ENCODE measurements at regions not wholly inside any gene's neighbourhood (a gene's known extent, or its start where the extent isn't known, plus 50 kb on each side); places are given as distances from the start of the nearest gene placed in this dataset.

GRCh38 chr1:112783059-112783458, 67.9 kb upstream of the PPM1J start:
- Histone ChIP-seq H3K4me1 (ENCODE audit: control insufficient read depth, insufficient read depth, low read length, unreplicated experiment) (no peaks in the 10 kb centered on the region), H3K27me3 (ENCODE audit: insufficient read depth, low read length) (no peaks in the 10 kb centered on the region)

GRCh38 chr1:112779665-112780526, 64.8 kb upstream of the PPM1J start:
- no peaks in the 10 kb centered on the region for H3K4me1 ChIP-seq (ENCODE audit: control insufficient read depth, insufficient read depth, low read length, unreplicated experiment)
- no peaks in the 10 kb centered on the region for H3K36me3 ChIP-seq (ENCODE audit: insufficient read depth, low read length)
- H3K4me3 ChIP-seq (ENCODE audit: low read depth, low read length) = no peak overlapping the region
- no peak overlapping the region for H2AFZ ChIP-seq (ENCODE audit: low read length, unreplicated experiment)
- no peak overlapping the region for H3K27ac ChIP-seq (ENCODE audit: low read depth, low read length)
- no peaks in the 10 kb centered on the region for H3K27me3 ChIP-seq (ENCODE audit: insufficient read depth, low read length)
- no peaks in the 10 kb centered on the region for H3K79me2 ChIP-seq (ENCODE audit: control insufficient read depth, insufficient read depth, low read length, unreplicated experiment)

More at GRCh38 chr1:112783059-112783458, 67.9 kb upstream of the PPM1J start:
- Histone ChIP-seq H2AFZ (ENCODE audit: low read length, unreplicated experiment) (no peak overlapping the region), H3K4me3 (ENCODE audit: low read depth, low read length) (no peak overlapping the region), H3K27ac (ENCODE audit: low read depth, low read length) (no peak overlapping the region), H3K79me2 (ENCODE audit: control insufficient read depth, insufficient read depth, low read length, unreplicated experiment) (no peaks in the 10 kb centered on the region), H3K36me3 (ENCODE audit: insufficient read depth, low read length) (no peaks in the 10 kb centered on the region)

- Histone ChIP-seq H3K36me3 (ENCODE audit: insufficient read depth, low read length) (no peaks in the 10 kb centered on the region), H3K79me2 (ENCODE audit: control insufficient read depth, insufficient read depth, low read length, unreplicated experiment) (no peaks in the 10 kb centered on the region), H2AFZ (ENCODE audit: low read length, unreplicated experiment) (no peak overlapping the region), H3K4me1 (ENCODE audit: control insufficient read depth, insufficient read depth, low read length, unreplicated experiment) (no peaks in the 10 kb centered on the region), H3K27me3 (ENCODE audit: insufficient read depth, low read length) (no peaks in the 10 kb centered on the region), H3K27ac (ENCODE audit: low read depth, low read length) (no peak overlapping the region), H3K4me3 (ENCODE audit: low read depth, low read length) (no peak overlapping the region)
These were observed 63.0 kb upstream of the PPM1J start for GRCh38 chr1:112778137-112778536.

GRCh38 chr1:112776688-112777087, 61.6 kb upstream of the PPM1J start:
- no peaks in the 10 kb centered on the region for H3K36me3 ChIP-seq (ENCODE audit: insufficient read depth, low read length)
- H3K4me1 ChIP-seq (ENCODE audit: control insufficient read depth, insufficient read depth, low read length, unreplicated experiment) = no peaks in the 10 kb centered on the region
- H3K27ac ChIP-seq (ENCODE audit: low read depth, low read length) = no peak overlapping the region
- no peak overlapping the region for H2AFZ ChIP-seq (ENCODE audit: low read length, unreplicated experiment)
- no peaks in the 10 kb centered on the region for H3K79me2 ChIP-seq (ENCODE audit: control insufficient read depth, insufficient read depth, low read length, unreplicated experiment)
- no peaks in the 10 kb centered on the region for H3K27me3 ChIP-seq (ENCODE audit: insufficient read depth, low read length)
- H3K4me3 ChIP-seq (ENCODE audit: low read depth, low read length) = no peak overlapping the region

GRCh38 chr1:112772781-112773180, 57.6 kb upstream of the PPM1J start:
- Histone ChIP-seq H3K27me3 (ENCODE audit: insufficient read depth, low read length) (no peaks in the 10 kb centered on the region), H3K4me1 (ENCODE audit: control insufficient read depth, insufficient read depth, low read length, unreplicated experiment) (no peaks in the 10 kb centered on the region), H3K36me3 (ENCODE audit: insufficient read depth, low read length) (no peaks in the 10 kb centered on the region), H3K4me3 (ENCODE audit: low read depth, low read length) (no peak overlapping the region), H2AFZ (ENCODE audit: low read length, unreplicated experiment) (no peak overlapping the region), H3K27ac (ENCODE audit: low read depth, low read length) (no peak overlapping the region), H3K79me2 (ENCODE audit: control insufficient read depth, insufficient read depth, low read length, unreplicated experiment) (no peaks in the 10 kb centered on the region)

GRCh38 chr1:112770724-112771123, 55.6 kb upstream of the PPM1J start:
- H3K36me3 ChIP-seq (ENCODE audit: insufficient read depth, low read length) = no peaks in the 10 kb centered on the region
- no peak overlapping the region for H3K27ac ChIP-seq (ENCODE audit: low read depth, low read length)
- no peaks in the 10 kb centered on the region for H3K27me3 ChIP-seq (ENCODE audit: insufficient read depth, low read length)
- H3K4me1 ChIP-seq (ENCODE audit: control insufficient read depth, insufficient read depth, low read length, unreplicated experiment) = no peaks in the 10 kb centered on the region
- no peak overlapping the region for H3K4me3 ChIP-seq (ENCODE audit: low read depth, low read length)
- H2AFZ ChIP-seq (ENCODE audit: low read length, unreplicated experiment) = no peak overlapping the region
- H3K79me2 ChIP-seq (ENCODE audit: control insufficient read depth, insufficient read depth, low read length, unreplicated experiment) = no peaks in the 10 kb centered on the region

- H3K4me1 ChIP-seq (ENCODE audit: control insufficient read depth, insufficient read depth, low read length, unreplicated experiment) = no peaks in the 10 kb centered on the region
- no peak overlapping the region for H3K27ac ChIP-seq (ENCODE audit: low read depth, low read length)
- H3K4me3 ChIP-seq (ENCODE audit: low read depth, low read length) = no peak overlapping the region
- no peak overlapping the region for H2AFZ ChIP-seq (ENCODE audit: low read length, unreplicated experiment)
- no peaks in the 10 kb centered on the region for H3K27me3 ChIP-seq (ENCODE audit: insufficient read depth, low read length)
- no peaks in the 10 kb centered on the region for H3K36me3 ChIP-seq (ENCODE audit: insufficient read depth, low read length)
- H3K79me2 ChIP-seq (ENCODE audit: control insufficient read depth, insufficient read depth, low read length, unreplicated experiment) = no peaks in the 10 kb centered on the region
These were observed 54.5 kb upstream of the PPM1J start for GRCh38 chr1:112769611-112770010.

GRCh38 chr1:112767646-112768045, 52.5 kb upstream of the PPM1J start:
- H3K4me1 ChIP-seq (ENCODE audit: control insufficient read depth, insufficient read depth, low read length, unreplicated experiment) = no peaks in the 10 kb centered on the region
- H2AFZ ChIP-seq (ENCODE audit: low read length, unreplicated experiment) = no peak overlapping the region
- no peak overlapping the region for H3K27ac ChIP-seq (ENCODE audit: low read depth, low read length)
- no peaks in the 10 kb centered on the region for H3K27me3 ChIP-seq (ENCODE audit: insufficient read depth, low read length)
- H3K36me3 ChIP-seq (ENCODE audit: insufficient read depth, low read length) = no peaks in the 10 kb centered on the region
- no peak overlapping the region for H3K4me3 ChIP-seq (ENCODE audit: low read depth, low read length)
- no peaks in the 10 kb centered on the region for H3K79me2 ChIP-seq (ENCODE audit: control insufficient read depth, insufficient read depth, low read length, unreplicated experiment)
